Testis (tissue), 2 donors: ENCODE measurements at regions not wholly inside any gene's neighbourhood (a gene's known extent, or its start where the extent isn't known, plus 50 kb on each side); places are given as distances from the start of the nearest gene placed in this dataset.

Experiments
- CTCF ChIP-seq, 3 experiments: fragments of 450-650 bp in 2 of 3; fragments of 200-600 bp in 1 of 3; sonication (generic) in 1 of 3; IDR thresholded peaks; one replicate each; pipeline ENCODE4 v1.5.1; 2016 to 2019; ENCODE audit warnings: antibody characterized with exemption in 3 of 3, mild to moderate bottlenecking in 2 of 3, moderate library complexity in 1 of 3
- POLR2A ChIP-seq: fragments of 450-650 bp; IDR thresholded peaks from one replicate; pipeline ENCODE4 v1.6.1; 2017; ENCODE audit warnings: antibody characterized with exemption, mild to moderate bottlenecking, moderate library complexity

DNA sequence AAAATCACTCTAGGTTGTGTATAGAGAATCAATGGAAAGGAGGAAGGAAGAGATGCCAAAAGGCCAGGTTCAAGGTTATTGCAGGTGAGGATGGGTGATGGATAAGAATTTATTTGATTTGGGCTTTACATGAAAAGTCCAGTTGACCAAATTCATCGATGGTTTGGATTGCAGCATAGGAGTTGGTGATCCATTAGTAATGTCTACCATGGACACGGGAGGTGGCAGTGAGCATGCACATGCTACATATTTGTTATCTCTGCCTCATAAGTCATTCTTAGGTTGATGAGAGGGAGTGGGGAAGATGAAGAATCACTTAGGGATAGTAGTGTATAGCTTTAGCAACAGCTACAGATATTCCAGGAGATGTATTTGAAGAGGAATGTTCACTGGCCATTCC lies 211.4 kb downstream of the PHETA1 start:
- no peak for TF ChIP-seq POLR2A
- no peak for TF ChIP-seq CTCF (IDR thresholded peaks at IDR 0.05)
